ENCODE measurements at regions not wholly inside any gene's neighbourhood (a gene's known extent, or its start where the extent isn't known, plus 50 kb on each side); places are given as distances from the start of the nearest gene placed in this dataset.
"Not testable (repeated sequence)": the region's sequence is repeated elsewhere in the genome, so short reads cannot be mapped to it uniquely, and the experiment has no call there.

DNA sequence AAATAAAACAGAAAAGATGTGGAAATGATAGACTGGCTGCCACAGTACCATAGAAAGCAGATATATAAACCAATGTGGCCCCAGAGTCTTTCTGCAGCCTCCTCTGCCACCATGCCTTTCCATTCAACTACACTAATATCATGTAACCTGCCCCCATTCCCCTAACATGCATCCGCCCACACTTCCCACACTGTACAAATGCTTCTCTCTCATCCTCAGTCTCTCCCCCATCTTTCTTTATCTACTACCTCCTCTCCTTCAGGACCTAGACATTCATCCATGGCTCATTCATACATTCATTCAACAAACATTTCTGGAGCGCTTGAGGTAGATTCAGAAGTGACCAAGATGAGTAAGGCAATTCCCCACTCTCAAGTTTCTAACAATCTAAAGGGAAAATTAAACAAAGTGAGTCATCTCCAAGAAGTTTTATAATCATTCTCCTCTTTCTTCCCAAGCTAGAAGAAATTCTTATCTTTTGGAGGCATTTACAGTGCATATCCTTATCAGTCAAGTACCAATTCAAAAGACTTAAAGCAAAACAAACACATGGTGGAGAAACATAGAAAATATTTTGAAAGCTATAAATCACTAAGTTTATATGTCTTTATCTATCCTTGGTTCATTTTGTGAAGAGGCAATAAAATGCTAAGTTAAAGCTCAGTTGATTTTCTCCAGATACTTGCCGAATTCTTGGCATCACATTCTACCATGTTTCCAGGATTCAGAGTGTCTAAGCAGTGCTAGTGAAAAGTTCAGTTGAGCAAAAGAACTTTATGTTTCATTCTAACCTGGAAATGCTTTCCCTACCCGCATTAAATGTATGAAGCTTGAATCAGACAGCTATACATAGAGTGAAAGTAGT, 70.5 kb upstream of the FRMD6 start:
- no peak for DNase-seq (ENCODE audit: low spot score)

- no peak for DNase-seq (ENCODE audit: low spot score)
Observed at GRCh38 chr14:51582437-51582836, 69.3 kb upstream of the FRMD6 start.

DNA sequence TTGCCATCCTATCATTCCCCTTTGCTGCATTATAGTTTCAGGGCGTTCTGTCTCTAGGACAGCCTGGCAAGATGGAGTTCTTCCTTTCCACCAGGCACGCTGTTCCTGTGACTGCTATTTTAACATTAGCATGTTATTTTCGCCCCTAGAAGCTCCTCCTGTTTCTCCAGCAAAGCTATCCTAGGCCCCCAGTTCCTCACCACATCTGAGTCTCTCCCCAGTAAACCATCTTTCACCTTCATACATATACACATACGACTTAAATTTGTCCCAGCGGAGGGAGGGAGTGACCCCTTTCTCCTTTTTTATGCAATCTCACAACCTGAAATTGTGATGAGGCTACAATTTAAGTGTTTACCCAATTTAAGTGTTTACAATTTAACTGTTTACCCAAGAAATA, 66.7 kb upstream of the FRMD6 start:
- no peak for DNase-seq (ENCODE audit: low spot score)

DNA sequence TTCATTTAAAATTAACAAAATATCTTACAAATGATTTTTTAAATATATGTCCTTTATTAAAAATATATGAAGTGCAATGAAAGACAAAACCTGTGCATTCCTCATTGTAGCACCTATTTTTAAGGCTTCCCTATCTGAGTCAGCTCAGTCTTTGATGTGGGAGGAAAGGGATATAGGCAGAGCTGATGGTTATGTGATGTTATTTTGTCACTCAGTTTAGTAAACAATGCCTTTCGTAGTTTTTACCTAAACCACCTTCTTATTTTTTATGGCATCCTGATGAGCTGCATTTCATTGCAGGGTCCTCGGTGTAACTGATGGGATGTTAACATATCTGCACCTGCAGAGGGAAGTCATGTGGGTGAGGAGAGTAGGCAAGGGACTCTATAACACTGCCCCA, 58.9 kb upstream of the FRMD6 start:
- no peak for DNase-seq (ENCODE audit: low spot score)

- DNase-seq (ENCODE audit: low spot score), result no peak
Observed at GRCh38 chr14:51593397-51593796, 58.3 kb upstream of the FRMD6 start.

- DNase-seq (ENCODE audit: low spot score), result no peak
Observed at GRCh38 chr14:51595881-51596455, 55.7 kb upstream of the FRMD6 start.

DNA sequence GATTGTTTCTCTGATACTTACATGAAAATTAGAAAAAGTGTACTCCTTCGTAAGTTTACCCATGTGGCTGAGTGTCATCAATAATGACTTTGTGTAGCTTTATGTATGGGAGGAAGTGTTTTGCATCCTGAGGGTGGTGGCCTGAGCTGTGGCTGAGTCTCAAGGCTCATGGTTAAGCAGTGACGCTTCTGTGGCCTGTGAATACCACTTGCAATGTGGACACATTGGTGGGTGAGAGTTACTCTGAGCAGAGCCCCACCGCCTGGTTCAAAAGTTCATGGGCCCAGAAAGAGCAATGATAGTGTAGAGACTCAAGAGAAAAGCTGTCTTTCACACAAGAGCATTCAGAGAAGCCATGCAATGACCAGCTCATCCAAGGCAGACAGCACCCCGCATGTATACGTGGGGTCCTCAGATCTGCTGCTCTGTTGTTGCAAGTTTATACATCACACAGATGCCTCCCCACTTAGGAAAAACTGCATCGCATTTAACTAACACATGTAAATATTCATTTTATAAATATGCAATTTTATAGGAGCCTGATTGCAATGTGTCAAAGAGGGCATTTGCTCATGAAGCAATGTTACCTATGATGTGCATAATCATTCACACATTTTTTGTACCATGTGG, 55.1 kb upstream of the FRMD6 start:
- no peak for DNase-seq (ENCODE audit: low spot score)

GRCh38 chr14:51597261-51598001, 54.3 kb upstream of the FRMD6 start:
- DNase-seq (ENCODE audit: low spot score), result no peak

GRCh38 chr14:51598924-51599600, 52.6 kb upstream of the FRMD6 start:
- DNase-seq (ENCODE audit: low spot score), result not testable (repeated sequence)

DNA sequence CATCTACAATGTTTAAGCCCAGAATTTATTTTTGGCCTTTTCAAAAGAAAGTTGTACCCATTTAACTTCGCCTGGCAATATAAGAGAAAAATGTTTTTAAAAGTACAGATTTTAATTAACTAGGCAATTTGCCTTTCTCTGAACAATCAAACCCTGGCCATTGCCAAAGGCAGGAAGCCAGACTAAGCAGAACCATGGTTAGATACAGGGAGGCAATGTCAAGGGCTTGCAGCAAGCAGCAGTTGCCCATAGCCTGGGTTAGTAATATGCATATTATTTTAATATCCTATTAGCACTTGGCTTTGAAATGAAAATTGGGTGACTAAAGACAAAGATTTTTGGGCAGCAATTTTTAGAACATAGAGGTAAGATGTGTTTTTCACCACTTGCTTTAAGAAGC, 51.1 kb upstream of the FRMD6 start:
- DNase-seq (ENCODE audit: low spot score), result no peak

All from putamen (tissue), 1 donor.